CD4-positive, alpha-beta T cell treated with Interleukin-21 for 1 hour (primary cell): ENCODE measurements at regions not wholly inside any gene's neighbourhood (a gene's known extent, or its start where the extent isn't known, plus 50 kb on each side); places are given as distances from the start of the nearest gene placed in this dataset.

Source experiments
- DNase-seq: peaks from one replicate; pipeline ENCODE4 v3.0.0-alpha.2; 2020

DNA sequence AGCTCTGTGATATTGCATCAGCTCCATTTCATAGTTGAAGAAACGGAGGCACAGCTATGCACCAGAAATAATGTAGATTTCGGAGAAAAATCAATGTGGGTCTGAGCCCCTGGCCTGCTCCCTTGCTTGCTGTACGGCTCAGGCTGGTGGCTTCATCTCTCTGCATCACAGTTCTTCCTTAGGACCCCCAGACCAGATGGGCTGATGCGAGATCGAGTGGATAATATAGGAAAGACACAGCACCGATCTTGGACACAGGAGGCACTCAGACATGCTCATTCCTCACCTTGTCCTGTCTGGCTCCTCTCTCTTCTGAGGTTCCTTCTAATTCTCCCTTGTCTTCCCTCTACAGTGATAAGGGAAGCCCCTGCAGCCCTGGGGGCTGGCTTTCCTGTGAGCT, 365.9 kb upstream of the ZMIZ1 start:
- DNase-seq = no peak

DNA sequence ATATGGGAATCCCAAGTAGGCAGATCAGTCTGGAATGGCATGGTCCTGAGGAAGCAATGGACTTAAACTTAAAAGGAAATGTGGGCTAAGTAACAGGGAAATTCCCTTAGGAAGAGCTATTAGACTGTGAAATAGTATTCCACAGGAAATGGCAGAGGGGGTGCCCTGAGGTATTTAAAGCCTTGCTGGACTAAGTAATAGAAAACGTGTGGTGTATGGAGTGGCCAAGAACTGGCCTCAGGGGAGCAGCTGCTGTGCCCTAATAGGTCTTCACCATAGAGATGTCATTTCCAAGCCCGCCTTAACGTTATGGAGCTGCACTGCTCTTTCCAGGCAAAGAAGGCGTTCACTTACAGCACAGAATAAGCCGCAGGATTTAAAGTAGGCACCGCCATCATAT, 365.2 kb upstream of the ZMIZ1 start:
- no peak for DNase-seq

DNA sequence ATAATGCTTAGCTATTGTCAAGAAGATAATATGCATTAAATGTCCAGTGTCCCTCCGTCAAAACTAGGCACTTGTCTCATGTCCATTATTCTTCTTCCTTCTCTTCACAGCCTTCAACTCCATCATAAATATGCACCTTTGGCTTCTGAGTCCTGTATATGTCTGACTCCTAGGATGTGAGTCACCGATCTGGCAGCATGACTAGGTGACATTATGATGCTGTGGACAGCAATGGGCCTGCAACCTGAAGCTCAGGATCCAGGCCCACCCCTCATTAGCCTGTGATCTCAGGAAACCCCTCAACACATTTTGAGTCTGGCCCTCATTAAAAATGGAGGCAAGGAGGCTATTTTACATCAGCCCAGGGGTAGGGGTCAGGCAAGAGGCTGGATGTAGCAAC, 362.5 kb upstream of the ZMIZ1 start:
- DNase-seq = no peak

DNA sequence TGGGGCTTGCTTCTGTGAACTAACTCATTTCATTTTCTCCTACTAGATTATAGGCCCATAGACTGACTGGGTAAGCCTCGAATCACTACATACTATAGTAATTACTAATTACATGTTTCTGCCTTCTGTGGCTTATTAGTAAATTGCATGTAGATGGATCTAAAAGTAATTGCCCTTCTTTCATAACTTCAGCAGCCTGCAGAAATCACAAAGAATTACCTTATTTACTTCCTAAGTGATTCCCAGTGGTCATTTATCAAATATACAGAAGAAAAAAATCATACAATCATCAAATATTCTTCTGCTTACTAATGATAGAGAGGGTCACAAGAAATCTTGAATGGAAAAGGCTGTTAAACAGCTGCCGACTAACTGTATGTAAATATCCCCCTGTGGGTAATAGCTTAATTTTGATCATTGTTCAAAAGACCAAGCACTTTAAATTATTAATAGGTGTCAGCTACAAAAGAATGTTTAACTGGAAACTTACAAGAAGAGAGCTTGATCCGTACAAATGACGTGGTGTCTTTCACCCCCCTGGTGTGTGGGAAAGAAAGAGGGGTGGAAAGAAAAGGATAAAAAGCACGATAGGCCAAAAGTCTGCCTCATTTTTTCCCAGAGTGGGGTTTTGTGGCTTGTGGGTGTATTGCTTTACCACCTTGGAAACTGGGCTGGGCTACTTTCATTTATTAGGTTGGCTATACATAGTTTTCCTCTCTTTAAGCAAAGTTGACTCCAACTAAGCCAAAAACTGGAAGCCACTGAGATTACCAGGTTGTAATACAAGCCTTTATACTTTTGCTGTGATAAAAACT, 361.8 kb upstream of the ZMIZ1 start:
- DNase-seq = no peak

DNA sequence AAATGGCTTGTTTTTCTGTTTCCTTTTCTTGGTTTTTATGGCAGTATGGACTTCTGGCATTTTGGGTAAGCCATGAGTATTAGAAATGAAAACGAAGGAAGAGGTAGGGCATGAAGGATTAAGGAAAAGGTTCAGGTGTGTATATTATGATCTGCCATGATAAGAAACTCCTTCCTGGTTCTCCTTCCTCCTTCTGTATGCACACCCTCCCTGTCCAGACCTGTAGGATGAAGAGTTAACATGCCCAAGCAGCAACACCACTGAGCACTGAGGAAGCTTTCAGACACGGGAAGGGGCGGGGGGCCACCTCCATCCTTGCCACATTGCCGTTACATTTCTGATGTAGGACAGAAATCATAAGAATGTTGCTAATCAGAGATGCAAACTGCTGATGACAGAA, 361.0 kb upstream of the ZMIZ1 start:
- DNase-seq = no peak

DNA sequence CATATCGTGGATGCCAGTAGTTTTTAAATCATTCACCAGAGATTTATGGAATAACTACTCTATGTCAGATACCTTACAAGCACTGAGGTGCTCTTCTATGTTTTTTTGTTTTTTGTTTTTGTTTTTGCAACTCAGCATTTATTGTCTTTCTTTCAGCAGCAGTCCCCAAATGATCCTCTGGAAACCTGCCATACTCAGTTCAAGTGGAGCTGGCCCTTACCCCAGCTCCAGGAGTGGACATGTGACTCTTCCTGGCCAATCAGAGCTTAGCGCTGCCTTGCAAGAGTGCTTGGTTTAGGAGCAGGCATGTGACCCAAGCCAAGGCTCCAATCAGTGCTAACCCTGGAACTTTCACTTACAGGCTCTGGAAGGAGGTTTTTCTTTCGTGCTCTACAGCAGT, 356.6 kb upstream of the ZMIZ1 start:
- no peak for DNase-seq

DNA sequence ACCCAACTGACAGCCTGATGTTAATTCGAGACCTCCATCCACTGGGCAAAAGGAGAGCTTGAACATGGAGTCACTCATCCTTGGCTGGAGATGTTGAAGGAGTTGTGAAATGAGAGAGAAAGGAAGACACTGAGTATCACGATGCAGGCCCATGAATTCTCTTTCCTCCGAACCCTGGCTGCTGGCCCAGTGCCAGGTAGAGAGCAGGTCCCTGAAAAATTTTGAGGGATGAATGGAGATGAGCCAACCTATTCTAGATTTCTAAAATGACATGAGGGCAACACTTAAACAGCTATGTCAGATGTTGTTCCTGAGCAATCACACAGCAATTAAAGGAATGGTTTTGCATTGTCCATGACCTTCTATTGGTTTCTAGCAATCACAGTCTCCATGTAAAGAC, 355.1 kb upstream of the ZMIZ1 start:
- DNase-seq = no peak

DNA sequence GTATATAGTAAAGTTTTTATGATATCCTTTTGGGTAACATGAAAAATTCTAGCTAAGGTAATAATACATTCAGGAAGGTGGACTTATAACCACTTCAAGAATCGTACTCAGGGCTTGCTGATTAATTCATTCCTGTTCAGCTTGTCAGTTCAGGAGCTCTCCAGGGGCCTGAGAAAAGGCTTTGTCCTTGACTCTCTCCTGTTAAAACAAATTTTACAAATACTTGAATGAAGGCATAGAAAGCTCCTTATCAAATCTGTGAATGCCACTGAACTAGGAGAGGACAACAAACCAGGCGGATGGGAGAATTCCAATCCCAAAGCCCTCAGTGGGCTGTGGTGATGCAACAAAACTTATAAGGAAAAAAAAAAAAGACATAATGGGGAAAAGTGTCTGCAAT, 354.5 kb upstream of the ZMIZ1 start:
- no peak for DNase-seq

DNA sequence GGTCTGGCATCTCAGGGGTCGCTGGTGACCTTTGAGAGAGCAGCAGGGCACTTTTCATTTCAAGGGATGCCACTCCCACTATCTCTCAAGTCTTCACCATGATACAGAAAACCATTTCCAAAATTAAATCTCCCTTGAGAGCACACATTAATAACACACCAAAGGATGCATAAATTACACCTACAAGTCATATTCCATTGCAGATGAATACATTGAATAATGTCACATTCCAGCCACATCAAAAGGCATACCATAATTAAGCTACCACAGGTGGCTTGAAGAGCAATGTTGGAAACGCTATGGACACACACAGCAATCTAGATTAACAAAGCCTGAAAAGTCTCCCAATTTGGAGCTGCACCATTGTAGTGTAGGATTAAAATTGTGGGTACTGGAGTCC, 353.3 kb upstream of the ZMIZ1 start:
- DNase-seq = no peak

DNA sequence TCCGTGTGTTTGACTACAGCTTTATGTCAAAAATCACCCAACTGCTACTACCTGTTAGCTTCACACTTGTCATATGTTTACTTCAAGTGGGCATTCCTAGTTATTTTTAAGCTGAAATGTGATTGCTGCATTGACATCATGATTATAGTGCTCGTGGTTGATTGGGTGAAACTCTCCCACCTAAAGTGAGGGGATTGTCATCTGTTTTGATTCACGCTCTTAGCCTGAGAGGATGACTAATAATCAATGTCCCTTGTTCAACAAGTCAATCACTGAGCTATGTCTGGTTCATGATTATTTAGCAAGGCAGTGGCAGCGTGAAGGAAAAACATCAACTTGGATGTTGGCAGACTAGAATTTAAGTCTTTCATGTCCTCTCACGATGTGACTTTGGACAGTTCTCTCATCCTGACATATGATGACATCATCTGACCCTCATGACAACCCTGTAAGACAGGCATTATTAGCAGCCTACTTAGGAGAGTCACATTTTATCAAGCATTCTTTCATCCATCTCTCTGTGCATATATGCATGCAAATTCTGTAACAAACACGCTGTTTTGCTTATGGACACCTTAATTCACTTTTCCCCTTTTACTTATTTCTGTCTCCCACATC, 352.6 kb upstream of the ZMIZ1 start:
- no peak for DNase-seq

DNA sequence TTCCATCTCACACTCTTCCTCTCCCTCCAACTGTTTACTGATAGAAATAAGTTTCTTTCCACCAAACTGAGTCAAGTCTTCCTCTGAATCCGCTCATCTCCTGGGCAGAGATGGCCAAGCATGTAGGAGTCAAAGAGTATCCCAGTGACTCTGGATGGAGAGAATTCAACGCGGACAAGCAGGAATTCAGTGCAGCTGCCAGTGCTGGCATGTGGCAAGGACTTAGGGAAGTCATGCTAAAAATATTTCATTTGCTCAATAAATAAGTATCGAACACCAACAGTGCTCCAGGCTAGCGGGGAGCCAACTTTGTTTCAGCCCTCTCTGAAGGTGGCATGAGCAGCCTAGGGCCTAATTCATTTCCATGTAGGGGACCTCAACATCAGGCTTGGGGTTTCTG, 351.6 kb upstream of the ZMIZ1 start:
- no peak for DNase-seq

DNA sequence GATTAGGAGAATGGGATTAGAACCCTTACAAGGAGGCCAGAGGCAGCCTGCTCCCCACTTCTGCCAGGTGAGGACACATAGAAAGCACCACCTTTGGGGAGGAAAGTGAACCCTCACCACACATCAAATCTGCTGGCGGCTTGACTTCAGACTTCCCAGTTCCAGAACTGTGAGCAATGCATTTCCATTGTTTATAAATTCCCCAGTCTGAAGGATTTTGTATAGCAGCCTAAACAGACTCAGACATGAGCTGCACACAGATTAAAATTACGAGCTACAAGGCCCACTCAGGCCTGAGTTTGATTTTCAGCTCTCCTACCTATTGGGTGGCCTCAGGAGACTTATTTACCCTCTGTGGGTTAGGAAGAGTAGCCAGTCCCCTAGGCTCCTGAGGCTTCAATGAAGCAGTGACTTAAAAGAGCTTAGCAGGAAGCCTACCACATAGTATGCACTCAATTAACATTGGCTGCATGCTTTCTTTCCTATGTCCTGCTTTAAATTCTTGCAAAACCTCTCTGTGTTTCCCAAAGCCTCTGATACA, 350.7 kb upstream of the ZMIZ1 start:
- no peak for DNase-seq

DNA sequence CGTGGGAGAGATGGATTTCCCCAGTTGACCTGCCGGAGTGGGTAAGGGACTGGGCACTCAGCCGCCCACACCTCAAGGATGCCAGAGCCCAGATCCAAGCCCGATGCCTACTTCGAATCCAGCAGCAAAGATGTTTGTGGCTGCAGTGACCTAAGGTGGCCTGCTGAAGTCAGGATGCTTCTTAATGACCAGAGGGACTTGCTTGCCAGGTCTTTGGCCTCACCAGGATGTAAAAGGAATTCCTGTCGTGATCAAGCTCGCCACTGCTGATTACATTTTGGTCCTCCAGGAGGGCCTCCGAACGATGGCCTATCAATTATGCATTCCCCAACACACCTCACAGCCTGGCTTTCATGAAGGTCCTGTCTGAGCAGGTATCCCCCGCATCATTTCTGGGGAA, 349.5 kb upstream of the ZMIZ1 start:
- DNase-seq = no peak

DNA sequence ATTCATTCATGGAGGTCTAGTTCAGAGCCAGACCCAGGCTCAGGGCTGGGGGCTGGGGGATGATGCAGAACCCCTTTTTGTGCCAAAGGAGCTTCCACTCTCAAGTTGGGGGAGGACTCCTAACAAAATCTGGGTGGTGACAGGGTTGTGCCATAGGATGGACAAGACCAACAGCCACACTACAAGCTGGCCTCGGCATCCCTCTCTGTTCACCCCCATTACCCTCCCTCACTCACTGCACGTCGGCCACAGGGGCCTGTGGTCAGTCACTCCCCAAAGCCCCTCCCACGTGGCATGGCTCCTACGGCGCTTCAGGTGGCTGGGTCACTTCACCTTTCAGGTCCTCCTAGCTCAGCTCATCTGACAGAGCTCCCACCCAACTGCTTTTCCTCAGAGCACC, 348.7 kb upstream of the ZMIZ1 start:
- DNase-seq = no peak

DNA sequence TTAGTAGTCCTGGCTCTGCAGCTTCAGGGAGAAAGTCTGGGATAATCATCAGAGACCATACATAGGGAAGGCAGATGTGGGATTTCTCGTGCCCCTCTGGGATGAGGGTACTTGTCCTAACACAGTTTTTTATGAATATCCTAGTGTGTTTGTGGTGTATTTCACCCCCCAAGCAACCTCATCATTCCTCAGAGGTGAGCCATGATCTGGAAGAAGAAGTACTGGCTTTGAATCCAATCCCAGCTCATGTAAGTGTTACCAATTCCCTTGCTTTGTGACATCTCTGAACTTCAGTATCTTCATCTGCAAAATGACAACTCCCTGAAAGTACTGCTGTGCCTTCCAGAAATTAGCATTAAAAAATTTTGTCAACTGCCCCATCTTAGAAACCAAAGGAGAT, 347.5 kb upstream of the ZMIZ1 start:
- no peak for DNase-seq

DNA sequence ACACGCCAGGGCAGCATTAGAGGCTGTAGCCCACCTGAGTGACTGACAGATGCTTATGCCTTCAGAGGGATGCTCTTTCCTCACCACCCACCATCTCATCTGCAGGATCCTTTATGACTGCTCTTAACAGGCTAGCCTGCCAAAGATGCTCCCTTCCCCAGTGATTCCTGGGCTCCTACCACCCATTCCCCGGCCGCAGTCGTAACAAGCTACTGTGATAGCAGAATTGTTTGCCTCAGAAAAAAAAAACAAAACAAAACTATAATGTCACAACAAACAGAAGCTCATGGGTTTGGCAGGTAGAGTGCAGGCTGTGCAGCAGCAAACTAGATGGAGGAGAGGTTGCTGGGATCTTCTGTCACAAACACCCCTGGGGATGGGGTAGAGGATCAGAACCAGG, 343.9 kb upstream of the ZMIZ1 start:
- no peak for DNase-seq

DNA sequence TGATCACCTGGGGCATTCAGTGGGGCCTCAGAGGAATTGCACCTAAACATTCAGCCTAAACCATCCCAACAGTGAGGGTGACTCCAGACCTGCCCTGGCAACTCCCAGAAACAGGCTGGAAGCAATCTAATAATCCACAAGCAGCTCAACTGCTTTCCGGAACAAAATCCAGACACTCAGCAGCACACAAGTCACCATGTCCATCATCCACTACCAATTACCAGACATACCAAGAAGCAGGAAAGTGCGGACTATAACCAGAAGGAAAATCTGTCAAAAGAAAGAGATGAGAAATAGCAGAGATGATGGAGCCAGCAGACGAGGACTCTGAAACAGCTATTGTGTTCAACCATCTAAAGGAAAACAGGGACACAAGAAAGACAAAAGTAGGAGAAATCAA, 342.6 kb upstream of the ZMIZ1 start:
- no peak for DNase-seq

DNA sequence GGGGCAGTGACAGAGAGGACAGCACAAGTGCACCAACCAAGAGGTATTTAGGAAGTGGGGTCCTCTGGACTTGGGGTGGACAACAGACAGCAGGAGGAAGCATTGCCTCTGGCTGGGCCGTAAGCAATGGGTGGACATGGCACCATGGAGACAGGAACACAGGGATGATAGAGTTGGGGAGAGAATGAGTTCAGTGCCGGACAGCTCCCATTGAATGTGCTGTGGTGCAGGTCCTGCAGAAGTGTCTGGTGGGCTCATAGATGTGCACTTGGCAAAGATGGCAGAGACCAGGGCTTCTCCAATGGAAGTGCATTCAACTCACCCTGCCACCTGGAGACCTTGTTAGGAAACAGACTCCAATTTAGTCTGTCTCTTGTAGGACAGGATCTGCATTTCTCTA, 341.5 kb upstream of the ZMIZ1 start:
- DNase-seq = no peak

DNA sequence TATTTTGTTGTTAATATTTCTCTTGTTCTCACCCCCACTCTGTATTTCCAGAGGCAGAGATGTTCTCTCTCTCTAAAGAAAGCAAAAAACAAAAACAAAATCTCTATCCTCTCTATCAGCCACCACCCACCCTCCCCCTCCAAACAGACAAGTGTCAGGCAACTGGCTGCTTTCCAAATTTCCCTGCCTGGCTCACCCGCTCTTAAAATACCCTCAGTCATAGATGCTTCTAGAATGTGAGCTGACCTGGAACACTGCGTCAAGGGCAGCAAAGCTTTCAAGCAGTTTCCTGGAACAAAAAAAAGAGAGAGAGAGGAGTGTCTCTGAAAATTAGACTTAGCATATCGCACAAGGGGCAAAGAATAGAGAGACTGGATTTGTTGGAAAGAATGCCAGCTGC, 341.0 kb upstream of the ZMIZ1 start:
- no peak for DNase-seq

DNA sequence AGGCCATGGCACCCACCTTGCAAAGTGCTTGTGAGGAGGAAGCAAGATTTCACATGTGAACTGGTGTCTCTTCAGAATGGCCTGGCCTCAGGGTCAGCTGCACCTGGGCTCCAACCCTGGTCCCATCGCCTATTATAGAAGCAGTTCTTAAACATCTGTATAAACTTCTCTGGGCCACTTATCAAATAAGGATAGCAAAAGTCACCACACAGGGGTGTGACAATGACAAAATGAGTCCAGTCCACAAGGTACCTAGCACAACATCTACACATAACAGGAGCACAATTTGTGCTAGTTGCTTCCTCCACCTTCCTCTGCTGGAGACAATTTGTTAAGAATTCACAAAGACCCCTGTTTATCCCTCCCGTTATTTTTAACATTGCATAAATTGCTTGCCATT, 340.6 kb upstream of the ZMIZ1 start:
- DNase-seq = no peak

DNA sequence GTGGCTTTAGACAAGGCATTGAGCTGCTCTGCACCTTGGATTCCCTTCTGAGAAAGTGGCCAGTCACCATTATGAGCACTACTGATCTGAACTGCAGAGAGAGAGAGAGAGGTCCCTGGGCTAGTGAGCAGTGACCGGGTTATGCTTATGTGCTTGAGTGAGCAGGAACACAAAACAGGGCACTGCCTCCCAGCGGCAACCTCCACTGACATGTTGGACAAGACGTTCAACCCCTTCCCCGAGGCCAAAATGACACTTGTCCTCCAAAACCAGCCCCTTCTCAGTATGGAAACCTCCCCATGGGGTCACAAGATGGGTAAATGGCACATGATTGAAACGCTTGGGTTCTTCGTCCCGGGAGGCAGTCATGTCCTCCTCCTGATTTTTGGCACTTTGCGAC, 339.4 kb upstream of the ZMIZ1 start:
- DNase-seq = no peak

DNA sequence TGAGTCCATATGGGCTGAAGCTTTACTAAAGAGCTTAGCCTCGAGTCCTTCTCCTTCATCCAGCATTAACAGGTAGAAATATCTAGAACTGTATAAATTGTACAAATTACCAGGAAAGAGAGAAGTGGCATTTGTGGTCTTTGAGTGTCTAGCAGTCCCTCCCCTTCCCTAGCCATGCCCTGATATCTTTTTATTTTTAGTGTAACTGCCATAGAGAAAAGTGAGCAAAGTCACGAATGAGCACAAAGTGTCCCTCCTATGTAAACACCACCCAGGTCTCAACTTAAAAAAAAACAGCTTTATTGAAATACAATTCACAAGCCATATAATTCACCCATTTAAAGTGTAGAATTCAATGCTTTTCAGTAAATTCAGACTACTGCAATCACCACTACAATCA, 339.0 kb upstream of the ZMIZ1 start:
- no peak for DNase-seq

DNA sequence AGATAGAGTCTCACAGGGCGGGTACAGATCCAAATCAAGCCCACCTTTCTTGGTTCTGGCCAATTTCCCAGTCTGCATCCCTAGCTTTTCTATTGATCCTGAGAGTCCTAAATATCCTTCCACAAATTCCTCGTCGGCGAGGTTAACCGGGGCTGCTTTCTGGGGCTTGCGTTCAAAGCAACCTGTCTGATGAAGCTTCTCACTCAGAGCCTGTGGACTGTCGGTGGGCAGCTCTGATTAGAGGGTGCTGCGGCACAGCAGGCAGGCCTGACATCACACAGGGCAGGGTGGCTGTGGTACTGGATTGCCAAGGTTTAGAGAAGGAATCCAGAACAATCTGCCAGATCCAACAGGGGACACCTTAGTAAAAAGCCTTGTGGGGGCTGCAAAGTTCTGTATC, 338.0 kb upstream of the ZMIZ1 start:
- no peak for DNase-seq

DNA sequence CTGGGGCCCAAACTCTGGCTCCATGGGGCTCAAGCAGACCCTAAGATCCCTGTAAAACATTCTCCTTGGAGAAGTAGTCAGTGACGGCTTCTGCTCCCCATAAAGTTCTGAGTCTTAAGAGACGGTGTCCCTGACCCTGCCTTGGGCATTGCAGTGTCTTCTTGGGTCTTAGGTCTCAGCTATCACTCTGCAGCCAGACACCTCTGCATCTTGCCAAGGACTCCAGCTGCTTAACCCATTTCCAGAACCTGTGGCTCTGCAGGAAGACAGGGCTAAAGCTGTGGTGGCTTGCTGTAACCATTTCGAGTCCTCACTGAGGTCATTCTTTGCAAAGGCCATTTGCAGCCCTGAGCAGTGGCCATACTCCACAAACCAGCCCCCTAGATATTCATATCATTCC, 337.1 kb upstream of the ZMIZ1 start:
- no peak for DNase-seq

DNA sequence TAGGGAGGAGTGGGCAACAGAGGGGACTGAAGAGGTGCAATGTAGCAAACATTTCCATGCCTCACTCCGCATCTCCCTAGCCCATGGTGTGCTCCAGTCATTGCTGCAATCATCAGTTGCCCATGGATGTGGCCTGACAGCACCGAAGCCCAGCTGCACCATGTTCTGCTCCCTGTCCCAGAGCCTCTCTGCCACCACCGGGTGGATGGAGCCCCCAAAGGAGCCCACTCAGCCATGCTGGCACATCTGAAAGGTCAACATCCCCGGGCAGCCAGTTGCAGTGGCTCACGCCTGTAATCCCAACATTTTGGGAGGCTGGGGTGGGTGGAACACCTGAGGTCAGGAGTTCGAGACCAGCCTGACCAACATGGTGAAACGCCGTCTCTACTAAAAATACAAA, 336.4 kb upstream of the ZMIZ1 start:
- DNase-seq = no peak
